Calu3 (cell line): ENCODE measurements at regions not wholly inside any gene's neighbourhood (a gene's known extent, or its start where the extent isn't known, plus 50 kb on each side); places are given as distances from the start of the nearest gene placed in this dataset.

Experiments
- BruUV-seq: library from RNA; stranded (reverse); fragments of 400-500 nt; replicated peaks from 2 replicates; lab custom pipeline; 2021; lab: Mats Ljungman, UMichigan
- CTCF ChIA-PET: fragments of 300-600 bp; sonication (Branson Sonifier 250); formaldehyde crosslinking; loops from one replicate; lab custom pipeline; 2022; ENCODE audit warnings: antibody characterized with exemption; lab: Charles Lee
- DNase-seq: peaks from one replicate; pipeline ENCODE4 v3.0.0; 2022
- H3K27ac Mint-ChIP-seq: one replicate; pipeline ENCODE4 v1.8.0; 2022; ENCODE audit warnings: mixed read lengths; ENCODE audit not compliant: unreplicated experiment
- H3K27me3 Mint-ChIP-seq: one replicate; pipeline ENCODE4 v1.8.0; 2022; ENCODE audit warnings: mixed read lengths; ENCODE audit not compliant: unreplicated experiment
- H3K36me3 Mint-ChIP-seq: one replicate; pipeline ENCODE4 v1.8.0; 2022; ENCODE audit warnings: mild to moderate bottlenecking, moderate library complexity, mixed read lengths; ENCODE audit not compliant: insufficient read depth, unreplicated experiment
- H3K4me1 Mint-ChIP-seq: one replicate; pipeline ENCODE4 v1.8.0; 2022; ENCODE audit warnings: mild to moderate bottlenecking, low read depth, mixed read lengths; ENCODE audit not compliant: unreplicated experiment
- H3K4me3 Mint-ChIP-seq: one replicate; pipeline ENCODE4 v1.8.0; 2022; ENCODE audit warnings: mild to moderate bottlenecking, low read depth, moderate library complexity, mixed read lengths; ENCODE audit not compliant: unreplicated experiment
- H3K9me3 Mint-ChIP-seq: one replicate; pipeline ENCODE4 v1.8.0; 2022; ENCODE audit warnings: low read depth, mixed read lengths; ENCODE audit not compliant: unreplicated experiment
- intact Hi-C: fragments of 100-400 bp; cut with micrococcal nuclease; formaldehyde crosslinking; loops from one replicate; pipeline ENCODE4 v1.10.0; 2022; ENCODE audit not compliant: unreplicated experiment
- TF ChIP-seq, protein P1 (sequence below): fragments of 200-600 bp; IDR thresholded peaks from one replicate; pipeline ENCODE4 v1.8.0; 2022; ENCODE audit warnings: antibody characterized with exemption; ENCODE audit not compliant: unreplicated experiment

GRCh38 chr1:61604261-61604660 lies 120.7 kb downstream of the TM2D1 start:
- Mint-ChIP-seq H3K9me3 (no peaks in the 10 kb centered on the region), H3K36me3 (no peaks in the 10 kb centered on the region), H3K27me3 (no peaks in the 10 kb centered on the region), H3K4me1 (no peaks in the 10 kb centered on the region), H3K4me3 (no peak overlapping the region), H3K27ac (no peak overlapping the region)
- CTCF ChIA-PET: no interaction called here
- intact Hi-C loops: no loop called here
- TF ChIP-seq, protein P1, sequence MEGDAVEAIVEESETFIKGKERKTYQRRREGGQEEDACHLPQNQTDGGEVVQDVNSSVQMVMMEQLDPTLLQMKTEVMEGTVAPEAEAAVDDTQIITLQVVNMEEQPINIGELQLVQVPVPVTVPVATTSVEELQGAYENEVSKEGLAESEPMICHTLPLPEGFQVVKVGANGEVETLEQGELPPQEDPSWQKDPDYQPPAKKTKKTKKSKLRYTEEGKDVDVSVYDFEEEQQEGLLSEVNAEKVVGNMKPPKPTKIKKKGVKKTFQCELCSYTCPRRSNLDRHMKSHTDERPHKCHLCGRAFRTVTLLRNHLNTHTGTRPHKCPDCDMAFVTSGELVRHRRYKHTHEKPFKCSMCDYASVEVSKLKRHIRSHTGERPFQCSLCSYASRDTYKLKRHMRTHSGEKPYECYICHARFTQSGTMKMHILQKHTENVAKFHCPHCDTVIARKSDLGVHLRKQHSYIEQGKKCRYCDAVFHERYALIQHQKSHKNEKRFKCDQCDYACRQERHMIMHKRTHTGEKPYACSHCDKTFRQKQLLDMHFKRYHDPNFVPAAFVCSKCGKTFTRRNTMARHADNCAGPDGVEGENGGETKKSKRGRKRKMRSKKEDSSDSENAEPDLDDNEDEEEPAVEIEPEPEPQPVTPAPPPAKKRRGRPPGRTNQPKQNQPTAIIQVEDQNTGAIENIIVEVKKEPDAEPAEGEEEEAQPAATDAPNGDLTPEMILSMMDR: no peak
- BruUV-seq: no TSS peak
- DNase-seq: no peak

GRCh38 chr1:61602663-61603062 lies 122.3 kb downstream of the TM2D1 start:
- intact Hi-C loops: no loop called here
- CTCF ChIA-PET: no interaction called here
- no peak overlapping the region for H3K4me3 Mint-ChIP-seq
- no peaks in the 10 kb centered on the region for H3K36me3 Mint-ChIP-seq
- no peak overlapping the region for H3K27ac Mint-ChIP-seq
- no peaks in the 10 kb centered on the region for H3K27me3 Mint-ChIP-seq
- no peaks in the 10 kb centered on the region for H3K9me3 Mint-ChIP-seq
- H3K4me1 Mint-ChIP-seq: no peaks in the 10 kb centered on the region
- no peak for DNase-seq
- no TSS peak for BruUV-seq
- TF ChIP-seq, protein P1: no peak

- CTCF ChIA-PET: no interaction called here
- no peak overlapping the region for H3K27ac Mint-ChIP-seq
- intact Hi-C loops: no loop called here
- no peak for DNase-seq
- no peaks in the 10 kb centered on the region for H3K4me1 Mint-ChIP-seq
- H3K36me3 Mint-ChIP-seq: no peaks in the 10 kb centered on the region
- no peak overlapping the region for H3K4me3 Mint-ChIP-seq
- no TSS peak for BruUV-seq
- H3K9me3 Mint-ChIP-seq: no peaks in the 10 kb centered on the region
- TF ChIP-seq, protein P1: no peak
- no peaks in the 10 kb centered on the region for H3K27me3 Mint-ChIP-seq
These were observed 127.3 kb downstream of the TM2D1 start for GRCh38 chr1:61597601-61598000.

GRCh38 chr1:61593331-61593730 lies 131.6 kb downstream of the TM2D1 start:
- CTCF ChIA-PET: no interaction called here
- intact Hi-C loops: no loop called here

More at GRCh38 chr1:61593331-61593730, 131.6 kb downstream of the TM2D1 start:
- DNase-seq: no peak
- Mint-ChIP-seq H3K36me3 (no peaks in the 10 kb centered on the region), H3K27ac (no peak overlapping the region), H3K27me3 (peaks cover 18% of the 10 kb centered on the region), H3K9me3 (no peaks in the 10 kb centered on the region), H3K4me3 (no peak overlapping the region), H3K4me1 (peaks cover 9% of the 10 kb centered on the region)
- no TSS peak for BruUV-seq
- TF ChIP-seq, protein P1: no peak
